HG03460 (cell line): ENCODE measurements at regions not wholly inside any gene's neighbourhood (a gene's known extent, or its start where the extent isn't known, plus 50 kb on each side); places are given as distances from the start of the nearest gene placed in this dataset.
A peak's percentile ranks its signal among the peaks of the same experiment; 100 is the strongest.

Experiments used
- ATAC-seq: cut with Tn5 transposase; IDR thresholded peaks from one replicate; pipeline ENCODE4 v1.9.1; 2021; ENCODE audit not compliant: unreplicated experiment

DNA sequence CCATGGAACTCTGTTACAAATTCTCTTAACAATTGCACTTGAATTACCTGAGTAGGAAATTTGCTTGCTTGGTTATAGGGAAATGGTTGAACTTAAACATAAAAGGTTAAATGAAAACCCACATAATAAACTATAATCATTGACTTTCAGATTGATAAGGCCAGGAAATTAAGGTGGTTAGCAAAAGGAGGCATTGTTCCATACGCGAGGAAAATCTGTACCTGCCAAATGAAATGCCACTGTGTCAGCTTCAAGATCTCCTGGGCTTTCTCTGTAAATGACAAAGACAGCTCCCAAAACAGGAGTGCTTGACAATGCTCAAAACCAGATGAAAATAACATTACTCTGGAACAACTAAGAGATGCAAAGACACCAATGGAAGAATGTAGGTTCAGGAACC is 125.5 kb upstream of the KLF3 start:
- ATAC-seq: no peak

GRCh38 chr4:38539501-38539900 is 124.5 kb upstream of the KLF3 start:
- ATAC-seq: no peak

DNA sequence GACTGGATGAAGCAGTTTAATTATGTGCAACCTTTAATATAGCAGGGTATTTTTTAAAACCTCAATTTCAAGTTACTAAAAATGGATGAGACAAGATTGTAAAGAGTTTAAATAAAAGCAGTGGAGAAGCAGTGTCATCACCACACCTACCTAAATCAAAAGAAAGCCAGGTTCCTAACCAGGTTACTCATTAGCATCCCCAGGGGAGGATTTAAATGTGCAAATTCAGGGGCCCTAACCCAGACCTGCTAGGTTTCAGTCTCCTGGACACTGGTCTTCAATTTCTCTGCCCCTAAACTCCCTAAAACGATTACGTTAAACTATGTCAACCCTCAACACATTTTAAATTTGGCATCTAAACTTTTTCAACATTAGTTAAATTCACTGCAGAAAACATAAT is 116.9 kb upstream of the KLF3 start:
- ATAC-seq: no peak

- ATAC-seq: no peak
Measured at GRCh38 chr4:38548256-38548655, 115.7 kb upstream of the KLF3 start.

DNA sequence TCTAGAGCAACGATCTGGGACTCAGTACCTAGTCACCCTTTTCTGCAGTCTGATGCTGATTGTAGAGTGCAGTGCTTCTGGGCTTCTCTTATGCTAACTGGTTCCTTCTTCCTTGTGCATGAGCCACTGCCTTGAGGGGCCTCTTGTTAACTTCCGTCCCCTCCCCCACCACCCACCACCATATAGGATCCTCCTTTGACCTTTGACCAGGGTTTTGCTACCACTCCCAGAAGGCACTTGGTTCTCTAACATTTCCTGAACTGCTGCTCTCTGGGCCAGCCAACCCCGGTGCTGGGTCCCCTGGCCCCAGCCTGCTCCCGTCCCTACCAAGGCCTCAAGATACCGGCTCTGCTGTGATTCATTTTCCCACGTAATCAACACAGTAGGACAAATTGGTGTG is 104.6 kb upstream of the KLF3 start:
- ATAC-seq: no peak

DNA sequence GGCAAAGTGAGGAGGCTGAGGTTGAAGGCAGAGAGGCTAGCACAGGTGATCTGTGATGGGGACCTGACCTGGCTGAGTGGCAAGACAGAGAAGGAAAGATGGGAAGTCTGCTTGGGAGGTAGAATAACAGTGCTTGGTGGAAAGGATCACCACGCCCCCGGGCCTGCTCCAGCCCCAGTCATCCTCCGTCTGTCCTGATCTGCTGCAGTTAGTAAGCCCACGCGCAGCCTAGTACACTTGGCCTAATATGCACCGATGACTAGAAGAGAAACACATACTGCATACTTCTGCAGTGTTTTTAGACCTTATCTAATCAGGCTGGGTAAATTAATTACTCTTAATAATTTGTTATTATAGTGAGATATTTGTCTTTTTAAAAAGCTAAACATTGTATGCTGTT is 103.7 kb upstream of the KLF3 start:
- ATAC-seq: no peak

- peak; percentile 90 for ATAC-seq
Measured at GRCh38 chr4:38560768-38561558, 103.0 kb upstream of the KLF3 start.

DNA sequence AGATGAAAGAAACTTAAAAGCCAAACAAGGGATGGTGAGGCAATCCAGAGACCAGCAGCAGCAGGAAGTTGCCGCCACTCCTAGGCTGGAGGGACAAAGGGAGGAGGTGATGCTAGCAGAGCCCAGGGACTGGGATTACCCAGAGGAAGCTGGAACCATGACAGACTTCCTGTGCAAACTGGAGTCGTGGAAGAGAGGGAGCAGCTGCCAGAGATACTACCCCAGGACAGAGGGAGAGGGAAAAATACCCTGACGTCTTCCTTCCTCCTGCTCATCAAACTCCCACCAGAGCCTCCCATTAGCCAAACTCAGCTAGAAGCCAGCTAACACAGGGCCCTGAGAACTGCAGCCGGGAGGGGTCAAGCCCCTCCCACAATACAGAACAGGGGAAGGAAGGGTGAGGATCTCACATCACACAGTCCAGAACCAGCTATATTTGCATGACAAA is 101.2 kb upstream of the KLF3 start:
- ATAC-seq: no peak

DNA sequence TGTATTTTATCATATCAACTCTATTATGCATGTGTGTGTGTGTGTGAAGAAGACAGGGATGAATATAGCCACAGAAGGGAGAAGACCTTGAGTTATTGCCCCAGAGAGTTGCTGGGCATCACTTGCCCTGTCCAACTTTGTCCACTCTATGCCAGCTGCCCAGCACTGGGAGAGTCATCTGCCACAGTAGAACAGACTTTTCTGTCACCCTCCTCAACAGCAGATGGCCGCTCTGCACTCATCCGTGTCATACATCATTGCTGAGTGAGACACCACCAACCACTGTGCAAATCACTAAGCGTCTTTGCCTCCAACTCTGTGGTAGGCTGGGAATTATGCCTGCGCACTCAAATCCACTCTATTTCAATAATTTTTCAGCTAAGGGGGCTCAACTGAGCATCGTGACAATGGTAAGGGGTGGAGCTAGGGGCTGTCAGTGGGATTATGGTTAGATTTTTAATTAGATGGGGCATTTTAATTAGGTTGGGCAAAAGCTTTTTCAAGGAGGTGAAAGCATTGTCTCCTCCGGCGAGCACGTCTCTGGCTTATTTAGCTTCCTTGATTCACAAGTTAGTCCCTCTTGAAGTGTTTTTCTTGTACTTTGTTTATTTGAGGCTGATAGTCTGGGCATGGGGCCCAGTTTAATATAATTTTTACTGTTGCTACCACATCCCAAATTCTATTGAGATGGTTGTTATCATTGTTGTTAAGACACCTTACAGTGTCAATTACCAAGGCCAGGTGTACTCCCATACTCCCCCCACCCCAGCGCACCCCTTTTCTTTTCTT is 100.1 kb upstream of the KLF3 start:
- ATAC-seq: no peak

- ATAC-seq: no peak
Measured at GRCh38 chr4:38565271-38566199, 98.5 kb upstream of the KLF3 start.

GRCh38 chr4:38566806-38567398 is 97.1 kb upstream of the KLF3 start:
- no peak for ATAC-seq

- ATAC-seq: no peak
Measured at GRCh38 chr4:38567457-38567856, 96.5 kb upstream of the KLF3 start.

- ATAC-seq: no peak
Measured at GRCh38 chr4:38568768-38569167, 95.2 kb upstream of the KLF3 start.

GRCh38 chr4:38570647-38571276 is 93.2 kb upstream of the KLF3 start:
- no peak for ATAC-seq

- no peak for ATAC-seq
Measured at GRCh38 chr4:38572793-38573192, 91.2 kb upstream of the KLF3 start.

GRCh38 chr4:38574559-38575333 is 89.3 kb upstream of the KLF3 start:
- no peak for ATAC-seq

- ATAC-seq: no peak
Measured at GRCh38 chr4:38576767-38577166, 87.2 kb upstream of the KLF3 start.

DNA sequence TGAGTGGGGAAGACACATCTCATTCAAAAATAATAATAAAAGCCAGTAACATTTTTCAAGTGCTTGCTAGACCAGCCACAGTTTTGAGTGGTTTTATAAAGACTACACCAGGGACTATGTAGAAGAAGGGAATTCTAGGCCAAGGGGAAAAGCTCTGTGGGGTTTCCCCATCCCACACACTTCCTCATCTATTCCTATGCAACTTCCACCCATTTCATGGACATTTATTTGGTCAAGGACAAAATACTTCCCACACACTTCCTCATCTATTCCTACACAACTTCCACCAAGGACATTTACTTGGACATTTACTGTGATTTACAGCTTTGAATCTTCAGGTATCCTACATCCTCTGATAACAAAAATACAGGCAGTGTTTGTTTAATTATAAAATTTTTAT is 86.5 kb upstream of the KLF3 start:
- no peak for ATAC-seq

DNA sequence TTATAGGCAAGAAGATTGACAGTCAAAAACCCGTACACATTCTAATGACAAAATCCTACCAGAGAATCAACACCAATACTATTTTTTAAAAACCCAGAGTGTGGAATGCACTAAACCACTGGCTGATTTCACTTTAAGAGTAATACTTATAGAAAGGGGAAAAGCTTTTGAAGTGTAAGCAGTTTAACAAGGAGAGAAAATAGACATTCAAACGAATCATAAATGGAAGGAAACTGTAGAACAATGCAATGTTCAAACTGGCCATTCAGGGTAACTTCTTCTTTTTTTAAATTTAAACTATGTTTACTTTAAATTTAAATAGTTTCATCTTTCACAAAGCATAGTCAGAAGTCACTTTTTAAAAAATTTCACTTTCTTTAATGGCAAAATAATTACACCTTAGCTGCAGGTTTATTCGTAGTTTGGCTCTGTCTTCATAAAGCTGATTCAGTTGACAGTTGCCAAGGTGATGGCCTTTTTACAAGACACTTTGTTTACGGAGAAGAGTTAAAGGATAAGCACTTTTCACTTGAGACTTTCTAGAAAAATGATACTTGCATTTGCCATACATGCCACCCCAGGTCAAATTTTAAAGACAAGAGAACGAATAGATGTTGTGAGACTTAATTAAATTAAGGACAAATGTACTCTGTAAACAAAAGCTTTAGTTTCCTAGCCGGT is 82.4 kb upstream of the KLF3 start:
- ATAC-seq: no peak
